ENCODE measurements at regions not wholly inside any gene's neighbourhood (a gene's known extent, or its start where the extent isn't known, plus 50 kb on each side); places are given as distances from the start of the nearest gene placed in this dataset.

DNA sequence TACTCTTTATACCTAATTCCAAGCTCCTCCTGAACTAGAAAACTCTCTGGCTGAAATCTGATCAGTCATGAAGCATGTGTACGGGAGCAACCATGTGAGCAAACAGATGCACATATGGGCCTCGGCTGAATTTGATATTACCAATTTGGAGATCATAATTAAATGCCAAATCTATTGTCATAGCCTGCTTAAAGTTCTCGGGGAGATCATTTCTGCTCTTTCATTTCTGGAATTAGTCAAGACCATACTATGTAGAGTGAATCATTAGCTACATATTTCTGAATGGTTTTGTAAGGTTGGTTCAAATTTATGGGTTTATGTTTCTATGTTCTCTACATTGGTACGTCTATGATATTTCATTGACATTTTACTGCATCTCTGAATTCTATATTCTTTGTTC is 205.5 kb downstream of the UBE2E3 start:
- no peak for TF ChIP-seq POLR2A (IDR thresholded peaks at IDR 0.05)
- TF ChIP-seq, protein P1, sequence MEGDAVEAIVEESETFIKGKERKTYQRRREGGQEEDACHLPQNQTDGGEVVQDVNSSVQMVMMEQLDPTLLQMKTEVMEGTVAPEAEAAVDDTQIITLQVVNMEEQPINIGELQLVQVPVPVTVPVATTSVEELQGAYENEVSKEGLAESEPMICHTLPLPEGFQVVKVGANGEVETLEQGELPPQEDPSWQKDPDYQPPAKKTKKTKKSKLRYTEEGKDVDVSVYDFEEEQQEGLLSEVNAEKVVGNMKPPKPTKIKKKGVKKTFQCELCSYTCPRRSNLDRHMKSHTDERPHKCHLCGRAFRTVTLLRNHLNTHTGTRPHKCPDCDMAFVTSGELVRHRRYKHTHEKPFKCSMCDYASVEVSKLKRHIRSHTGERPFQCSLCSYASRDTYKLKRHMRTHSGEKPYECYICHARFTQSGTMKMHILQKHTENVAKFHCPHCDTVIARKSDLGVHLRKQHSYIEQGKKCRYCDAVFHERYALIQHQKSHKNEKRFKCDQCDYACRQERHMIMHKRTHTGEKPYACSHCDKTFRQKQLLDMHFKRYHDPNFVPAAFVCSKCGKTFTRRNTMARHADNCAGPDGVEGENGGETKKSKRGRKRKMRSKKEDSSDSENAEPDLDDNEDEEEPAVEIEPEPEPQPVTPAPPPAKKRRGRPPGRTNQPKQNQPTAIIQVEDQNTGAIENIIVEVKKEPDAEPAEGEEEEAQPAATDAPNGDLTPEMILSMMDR (IDR thresholded peaks at IDR 0.05) = no peak
